Astrocyte (in vitro differentiated cells and primary cell): ENCODE measurements at regions not wholly inside any gene's neighbourhood (a gene's known extent, or its start where the extent isn't known, plus 50 kb on each side); places are given as distances from the start of the nearest gene placed in this dataset.

Experiments used
- DNase-seq: peaks from one replicate; pipeline ENCODE4 v3.0.0-alpha.2; 2010; ENCODE audit warnings: low read depth
- FAIRE-seq: peaks from 2 replicates; lab custom pipeline; 2011; peaks lifted over from hg19 to GRCh38; lab: Jason Lieb, UNC
- H2AFZ ChIP-seq: 2 replicates; pipeline ENCODE4 v1.6.0; 2012; ENCODE audit warnings: low read depth, low read length, inconsistent platforms
- H3K27ac ChIP-seq: 2 replicates; pipeline ENCODE4 v1.5.1; 2011; ENCODE audit warnings: low read depth, low read length, inconsistent platforms
- H3K27me3 ChIP-seq: 2 replicates; pipeline ENCODE4 v1.6.0; 2011; ENCODE audit warnings: low read length, inconsistent platforms; ENCODE audit not compliant: insufficient read depth
- H3K36me3 ChIP-seq: 2 replicates; pipeline ENCODE4 v1.5.1; 2011; ENCODE audit warnings: low read length, inconsistent platforms; ENCODE audit not compliant: insufficient read depth
- H3K4me1 ChIP-seq: 2 replicates; pipeline ENCODE4 v1.5.1; 2011; ENCODE audit warnings: low read length, inconsistent platforms; ENCODE audit not compliant: insufficient read depth
- H3K4me2 ChIP-seq: 2 replicates; pipeline ENCODE4 v1.6.0; 2012; ENCODE audit warnings: low read length, inconsistent platforms
- H3K4me3 ChIP-seq: 2 replicates; pipeline ENCODE4 v1.5.1; 2011; ENCODE audit warnings: low read depth, mild to moderate bottlenecking, low read length, inconsistent platforms; ENCODE audit not compliant: insufficient read depth
- H3K79me2 ChIP-seq: 2 replicates; pipeline ENCODE4 v1.6.0; 2012; ENCODE audit warnings: mild to moderate bottlenecking, low read length, inconsistent platforms; ENCODE audit not compliant: insufficient read depth
- H3K9ac ChIP-seq: 2 replicates; pipeline ENCODE4 v1.6.0; 2012; ENCODE audit warnings: mild to moderate bottlenecking, low read length, inconsistent platforms
- H3K9me3 ChIP-seq: 2 replicates; pipeline ENCODE4 v1.5.1; 2012; ENCODE audit warnings: low read depth, mild to moderate bottlenecking, low read length, inconsistent platforms; ENCODE audit not compliant: insufficient read depth
- H4K20me1 ChIP-seq: 2 replicates; pipeline ENCODE4 v1.6.0; 2012; ENCODE audit warnings: low read length, inconsistent platforms; ENCODE audit not compliant: insufficient read depth
- H3K27ac Mint-ChIP-seq: one replicate; pipeline ENCODE4 v1.8.0; 2021; ENCODE audit warnings: mild to moderate bottlenecking, mixed read lengths; ENCODE audit not compliant: unreplicated experiment
- H3K27me3 Mint-ChIP-seq: one replicate; pipeline ENCODE4 v1.8.0; 2021; ENCODE audit warnings: low read depth, mixed read lengths; ENCODE audit not compliant: unreplicated experiment
- H3K36me3 Mint-ChIP-seq: one replicate; pipeline ENCODE4 v1.8.0; 2021; ENCODE audit warnings: low read depth, mixed read lengths; ENCODE audit not compliant: unreplicated experiment
- H3K4me1 Mint-ChIP-seq: one replicate; pipeline ENCODE4 v1.8.0; 2021; ENCODE audit warnings: low read depth, mixed read lengths; ENCODE audit not compliant: unreplicated experiment
- H3K4me3 Mint-ChIP-seq: one replicate; pipeline ENCODE4 v1.8.0; 2021; ENCODE audit warnings: mild to moderate bottlenecking, moderate library complexity, mixed read lengths; ENCODE audit not compliant: unreplicated experiment
- H3K9me3 Mint-ChIP-seq: one replicate; pipeline ENCODE4 v1.8.0; 2021; ENCODE audit warnings: mild to moderate bottlenecking, mixed read lengths; ENCODE audit not compliant: unreplicated experiment
- EZH2 ChIP-seq: IDR thresholded peaks from 2 replicates; pipeline ENCODE4 v1.6.1; 2012; ENCODE audit warnings: mild to moderate bottlenecking, low read length, inconsistent platforms; ENCODE audit not compliant: insufficient read depth
- TF ChIP-seq, protein P1 (sequence below): IDR thresholded peaks from 2 replicates; pipeline ENCODE4 v1.5.1; 2011; ENCODE audit warnings: low read depth, mild to moderate bottlenecking, inconsistent platforms, low read length, moderate library complexity; ENCODE audit not compliant: insufficient read depth

DNA sequence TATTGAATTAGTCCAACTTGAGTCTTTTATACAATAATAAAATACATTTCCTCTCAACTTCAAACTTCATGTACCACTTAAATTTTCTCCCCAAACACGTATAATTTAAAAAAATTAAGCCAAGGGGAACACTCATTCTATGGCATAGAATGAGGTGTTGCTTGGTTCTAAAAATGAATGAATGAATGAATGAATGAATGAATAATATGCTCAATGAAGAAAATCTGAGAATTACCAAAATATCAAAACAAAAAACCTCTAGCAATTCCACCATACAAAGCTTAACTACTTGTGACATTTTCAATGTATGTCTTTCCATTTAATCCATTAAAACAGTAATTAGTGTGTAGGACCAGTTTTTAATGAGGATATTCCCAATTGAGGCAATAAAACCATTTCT, 62.7 kb upstream of the PLAC8 start:
- no peaks in the 10 kb centered on the region for H3K27me3 Mint-ChIP-seq
- H3K4me3 Mint-ChIP-seq: no peak overlapping the region
- FAIRE-seq: no peak
- no peak overlapping the region for H3K27ac Mint-ChIP-seq
- H3K4me2 ChIP-seq: no peak overlapping the region
- peaks cover 6% of the 10 kb centered on the region for H3K9me3 Mint-ChIP-seq
- no peaks in the 10 kb centered on the region for H3K9me3 ChIP-seq
- no peak overlapping the region for H3K4me3 ChIP-seq
- no peaks in the 10 kb centered on the region for H3K79me2 ChIP-seq
- H4K20me1 ChIP-seq: no peaks in the 10 kb centered on the region
- no peak overlapping the region for H3K9ac ChIP-seq
- peaks cover 4% of the 10 kb centered on the region for H3K36me3 Mint-ChIP-seq
- H2AFZ ChIP-seq: no peak overlapping the region
- no peaks in the 10 kb centered on the region for H3K4me1 ChIP-seq
- H3K4me1 Mint-ChIP-seq: no peaks in the 10 kb centered on the region
- H3K27ac ChIP-seq: no peak overlapping the region
- DNase-seq: no peak
- no peaks in the 10 kb centered on the region for H3K27me3 ChIP-seq
- TF ChIP-seq, protein P1, sequence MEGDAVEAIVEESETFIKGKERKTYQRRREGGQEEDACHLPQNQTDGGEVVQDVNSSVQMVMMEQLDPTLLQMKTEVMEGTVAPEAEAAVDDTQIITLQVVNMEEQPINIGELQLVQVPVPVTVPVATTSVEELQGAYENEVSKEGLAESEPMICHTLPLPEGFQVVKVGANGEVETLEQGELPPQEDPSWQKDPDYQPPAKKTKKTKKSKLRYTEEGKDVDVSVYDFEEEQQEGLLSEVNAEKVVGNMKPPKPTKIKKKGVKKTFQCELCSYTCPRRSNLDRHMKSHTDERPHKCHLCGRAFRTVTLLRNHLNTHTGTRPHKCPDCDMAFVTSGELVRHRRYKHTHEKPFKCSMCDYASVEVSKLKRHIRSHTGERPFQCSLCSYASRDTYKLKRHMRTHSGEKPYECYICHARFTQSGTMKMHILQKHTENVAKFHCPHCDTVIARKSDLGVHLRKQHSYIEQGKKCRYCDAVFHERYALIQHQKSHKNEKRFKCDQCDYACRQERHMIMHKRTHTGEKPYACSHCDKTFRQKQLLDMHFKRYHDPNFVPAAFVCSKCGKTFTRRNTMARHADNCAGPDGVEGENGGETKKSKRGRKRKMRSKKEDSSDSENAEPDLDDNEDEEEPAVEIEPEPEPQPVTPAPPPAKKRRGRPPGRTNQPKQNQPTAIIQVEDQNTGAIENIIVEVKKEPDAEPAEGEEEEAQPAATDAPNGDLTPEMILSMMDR: no peak
- no peak for TF ChIP-seq EZH2
- no peaks in the 10 kb centered on the region for H3K36me3 ChIP-seq

DNA sequence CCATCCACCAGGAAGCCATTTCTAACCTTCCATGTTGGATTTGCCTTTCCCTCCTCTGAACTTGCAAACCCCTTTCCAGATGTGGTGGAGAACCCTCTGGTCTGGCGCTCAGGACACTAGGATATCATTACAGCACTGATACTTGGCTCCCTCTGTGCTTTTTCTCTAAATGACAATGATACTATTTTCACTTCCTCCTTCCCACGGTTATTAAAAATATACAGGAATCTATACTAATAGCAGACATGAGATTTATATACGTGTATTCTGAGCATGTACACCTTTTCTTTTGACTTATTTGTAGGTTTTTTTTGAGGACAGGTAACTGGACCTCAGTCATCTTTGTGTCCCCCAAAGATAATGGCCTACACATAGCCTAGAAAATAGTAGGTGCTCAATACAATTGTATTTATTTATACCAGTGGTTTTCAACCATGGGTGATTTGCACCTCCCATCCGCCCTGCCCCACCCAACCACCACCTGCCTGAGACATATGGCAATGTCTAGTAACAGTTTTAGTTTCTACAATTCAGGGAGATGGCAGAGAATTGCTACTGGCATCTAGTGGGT, 60.4 kb upstream of the PLAC8 start:
- Histone ChIP-seq H3K9me3 (peaks cover 2% of the 10 kb centered on the region), H3K9ac (no peak overlapping the region), H3K27ac (no peak overlapping the region), H3K36me3 (no peaks in the 10 kb centered on the region), H4K20me1 (no peaks in the 10 kb centered on the region), H3K4me1 (no peaks in the 10 kb centered on the region), H3K27me3 (no peaks in the 10 kb centered on the region), H3K4me3 (no peak overlapping the region), H3K79me2 (no peaks in the 10 kb centered on the region), H2AFZ (no peak overlapping the region), H3K4me2 (no peak overlapping the region)
- DNase-seq (no peak), FAIRE-seq (no peak)
- Mint-ChIP-seq H3K36me3 (peaks cover 4% of the 10 kb centered on the region), H3K9me3 (peaks cover 7% of the 10 kb centered on the region), H3K4me1 (peaks cover 2% of the 10 kb centered on the region), H3K4me3 (no peak overlapping the region), H3K27ac (no peak overlapping the region), H3K27me3 (no peaks in the 10 kb centered on the region)
- TF ChIP-seq, protein P1: no peak
- no peak for TF ChIP-seq EZH2

DNA sequence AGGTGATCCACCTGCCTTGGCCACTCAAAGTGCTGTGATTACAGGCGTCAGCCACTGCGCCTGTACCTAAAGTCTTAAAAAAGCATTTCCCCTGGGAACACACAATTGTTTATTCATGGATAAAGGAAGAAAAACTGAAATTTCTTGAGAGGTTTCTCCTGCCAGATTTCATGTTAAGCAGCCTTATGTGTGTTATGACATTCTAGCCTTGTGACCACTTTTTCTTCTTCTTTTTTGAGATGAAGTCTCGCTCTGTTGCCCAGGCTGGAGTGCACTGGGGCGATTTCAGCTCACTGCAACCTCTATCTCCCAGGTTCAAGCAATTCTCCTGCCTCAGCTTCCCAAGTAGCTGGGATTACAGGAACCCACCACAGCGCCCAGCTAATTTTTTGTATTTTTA, 57.8 kb upstream of the PLAC8 start:
- Mint-ChIP-seq H3K4me3 (no peak overlapping the region), H3K27ac (no peak overlapping the region), H3K36me3 (peaks cover 4% of the 10 kb centered on the region), H3K9me3 (peaks cover 7% of the 10 kb centered on the region), H3K4me1 (peaks cover 2% of the 10 kb centered on the region), H3K27me3 (no peaks in the 10 kb centered on the region)
- Histone ChIP-seq H3K9ac (no peak overlapping the region), H3K36me3 (no peaks in the 10 kb centered on the region), H3K4me2 (no peak overlapping the region), H4K20me1 (no peaks in the 10 kb centered on the region), H3K79me2 (no peaks in the 10 kb centered on the region), H3K27ac (no peak overlapping the region), H3K4me1 (no peaks in the 10 kb centered on the region), H3K9me3 (peaks cover 2% of the 10 kb centered on the region), H3K4me3 (no peak overlapping the region), H3K27me3 (no peaks in the 10 kb centered on the region), H2AFZ (no peak overlapping the region)
- TF ChIP-seq EZH2: no peak
- TF ChIP-seq, protein P1: no peak
- FAIRE-seq (no peak), DNase-seq (no peak)
